ENCODE measurements at regions not wholly inside any gene's neighbourhood (a gene's known extent, or its start where the extent isn't known, plus 50 kb on each side); places are given as distances from the start of the nearest gene placed in this dataset.

DNA sequence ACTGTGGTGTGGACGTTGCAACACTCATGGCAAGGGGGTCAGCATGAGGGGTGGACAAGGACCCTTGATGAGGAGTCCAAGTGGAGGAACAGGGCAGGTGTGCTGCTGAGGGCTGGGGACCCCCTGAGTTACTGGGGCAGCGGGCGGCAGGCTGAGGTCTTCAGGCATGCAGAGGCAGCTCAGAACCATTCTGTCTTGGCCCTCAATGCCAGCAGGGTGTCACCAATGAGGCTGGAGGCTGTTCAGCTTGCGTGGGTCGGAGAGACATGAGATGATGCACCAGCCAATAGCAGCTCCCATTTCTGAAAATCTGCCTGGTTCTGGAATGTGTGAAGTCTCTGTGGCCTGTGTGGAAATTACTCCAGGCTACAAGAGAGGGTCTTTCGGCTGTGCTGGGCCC is 105.4 kb downstream of the INHBB start:
- TF ChIP-seq CTCF (IDR thresholded peaks at IDR 0.05) (no peak), POLR2A (IDR thresholded peaks at IDR 0.05) (no peak)
